Astrocyte (in vitro differentiated cells and primary cell): ENCODE measurements at regions not wholly inside any gene's neighbourhood (a gene's known extent, or its start where the extent isn't known, plus 50 kb on each side); places are given as distances from the start of the nearest gene placed in this dataset.
A peak's percentile ranks its signal among the peaks of the same experiment; 100 is the strongest.

Experiments used
- DNase-seq: peaks from one replicate; pipeline ENCODE4 v3.0.0-alpha.2; 2010; ENCODE audit warnings: low read depth
- FAIRE-seq: peaks from 2 replicates; lab custom pipeline; 2011; peaks lifted over from hg19 to GRCh38; lab: Jason Lieb, UNC
- H2AFZ ChIP-seq: 2 replicates; pipeline ENCODE4 v1.6.0; 2012; ENCODE audit warnings: low read depth, low read length, inconsistent platforms
- H3K27ac ChIP-seq: 2 replicates; pipeline ENCODE4 v1.5.1; 2011; ENCODE audit warnings: low read depth, low read length, inconsistent platforms
- H3K27me3 ChIP-seq: 2 replicates; pipeline ENCODE4 v1.6.0; 2011; ENCODE audit warnings: low read length, inconsistent platforms; ENCODE audit not compliant: insufficient read depth
- H3K36me3 ChIP-seq: 2 replicates; pipeline ENCODE4 v1.5.1; 2011; ENCODE audit warnings: low read length, inconsistent platforms; ENCODE audit not compliant: insufficient read depth
- H3K4me1 ChIP-seq: 2 replicates; pipeline ENCODE4 v1.5.1; 2011; ENCODE audit warnings: low read length, inconsistent platforms; ENCODE audit not compliant: insufficient read depth
- H3K4me2 ChIP-seq: 2 replicates; pipeline ENCODE4 v1.6.0; 2012; ENCODE audit warnings: low read length, inconsistent platforms
- H3K4me3 ChIP-seq: 2 replicates; pipeline ENCODE4 v1.5.1; 2011; ENCODE audit warnings: low read depth, mild to moderate bottlenecking, low read length, inconsistent platforms; ENCODE audit not compliant: insufficient read depth
- H3K79me2 ChIP-seq: 2 replicates; pipeline ENCODE4 v1.6.0; 2012; ENCODE audit warnings: mild to moderate bottlenecking, low read length, inconsistent platforms; ENCODE audit not compliant: insufficient read depth
- H3K9ac ChIP-seq: 2 replicates; pipeline ENCODE4 v1.6.0; 2012; ENCODE audit warnings: mild to moderate bottlenecking, low read length, inconsistent platforms
- H3K9me3 ChIP-seq: 2 replicates; pipeline ENCODE4 v1.5.1; 2012; ENCODE audit warnings: low read depth, mild to moderate bottlenecking, low read length, inconsistent platforms; ENCODE audit not compliant: insufficient read depth
- H4K20me1 ChIP-seq: 2 replicates; pipeline ENCODE4 v1.6.0; 2012; ENCODE audit warnings: low read length, inconsistent platforms; ENCODE audit not compliant: insufficient read depth
- H3K27ac Mint-ChIP-seq: one replicate; pipeline ENCODE4 v1.8.0; 2021; ENCODE audit warnings: mild to moderate bottlenecking, mixed read lengths; ENCODE audit not compliant: unreplicated experiment
- H3K27me3 Mint-ChIP-seq: one replicate; pipeline ENCODE4 v1.8.0; 2021; ENCODE audit warnings: low read depth, mixed read lengths; ENCODE audit not compliant: unreplicated experiment
- H3K36me3 Mint-ChIP-seq: one replicate; pipeline ENCODE4 v1.8.0; 2021; ENCODE audit warnings: low read depth, mixed read lengths; ENCODE audit not compliant: unreplicated experiment
- H3K4me1 Mint-ChIP-seq: one replicate; pipeline ENCODE4 v1.8.0; 2021; ENCODE audit warnings: low read depth, mixed read lengths; ENCODE audit not compliant: unreplicated experiment
- H3K4me3 Mint-ChIP-seq: one replicate; pipeline ENCODE4 v1.8.0; 2021; ENCODE audit warnings: mild to moderate bottlenecking, moderate library complexity, mixed read lengths; ENCODE audit not compliant: unreplicated experiment
- H3K9me3 Mint-ChIP-seq: one replicate; pipeline ENCODE4 v1.8.0; 2021; ENCODE audit warnings: mild to moderate bottlenecking, mixed read lengths; ENCODE audit not compliant: unreplicated experiment
- EZH2 ChIP-seq: IDR thresholded peaks from 2 replicates; pipeline ENCODE4 v1.6.1; 2012; ENCODE audit warnings: mild to moderate bottlenecking, low read length, inconsistent platforms; ENCODE audit not compliant: insufficient read depth
- TF ChIP-seq, protein P1 (sequence below): IDR thresholded peaks from 2 replicates; pipeline ENCODE4 v1.5.1; 2011; ENCODE audit warnings: low read depth, mild to moderate bottlenecking, inconsistent platforms, low read length, moderate library complexity; ENCODE audit not compliant: insufficient read depth

- Mint-ChIP-seq H3K4me1 (no peaks in the 10 kb centered on the region), H3K4me3 (no peak overlapping the region), H3K27ac (no peak overlapping the region), H3K36me3 (no peaks in the 10 kb centered on the region), H3K27me3 (no peaks in the 10 kb centered on the region), H3K9me3 (peaks cover 21% of the 10 kb centered on the region)
- Histone ChIP-seq H3K9me3 (no peaks in the 10 kb centered on the region), H3K4me2 (no peak overlapping the region), H3K4me1 (no peaks in the 10 kb centered on the region), H3K4me3 (no peak overlapping the region), H3K9ac (no peak overlapping the region), H3K36me3 (no peaks in the 10 kb centered on the region), H3K27ac (no peak overlapping the region), H3K79me2 (no peaks in the 10 kb centered on the region), H4K20me1 (no peaks in the 10 kb centered on the region), H2AFZ (no peak overlapping the region), H3K27me3 (no peaks in the 10 kb centered on the region)
- TF ChIP-seq EZH2: no peak
- TF ChIP-seq, protein P1, sequence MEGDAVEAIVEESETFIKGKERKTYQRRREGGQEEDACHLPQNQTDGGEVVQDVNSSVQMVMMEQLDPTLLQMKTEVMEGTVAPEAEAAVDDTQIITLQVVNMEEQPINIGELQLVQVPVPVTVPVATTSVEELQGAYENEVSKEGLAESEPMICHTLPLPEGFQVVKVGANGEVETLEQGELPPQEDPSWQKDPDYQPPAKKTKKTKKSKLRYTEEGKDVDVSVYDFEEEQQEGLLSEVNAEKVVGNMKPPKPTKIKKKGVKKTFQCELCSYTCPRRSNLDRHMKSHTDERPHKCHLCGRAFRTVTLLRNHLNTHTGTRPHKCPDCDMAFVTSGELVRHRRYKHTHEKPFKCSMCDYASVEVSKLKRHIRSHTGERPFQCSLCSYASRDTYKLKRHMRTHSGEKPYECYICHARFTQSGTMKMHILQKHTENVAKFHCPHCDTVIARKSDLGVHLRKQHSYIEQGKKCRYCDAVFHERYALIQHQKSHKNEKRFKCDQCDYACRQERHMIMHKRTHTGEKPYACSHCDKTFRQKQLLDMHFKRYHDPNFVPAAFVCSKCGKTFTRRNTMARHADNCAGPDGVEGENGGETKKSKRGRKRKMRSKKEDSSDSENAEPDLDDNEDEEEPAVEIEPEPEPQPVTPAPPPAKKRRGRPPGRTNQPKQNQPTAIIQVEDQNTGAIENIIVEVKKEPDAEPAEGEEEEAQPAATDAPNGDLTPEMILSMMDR: no peak
- no peak for FAIRE-seq
- DNase-seq: no peak
These were observed 194.3 kb upstream of the GRAMD2B start for GRCh38 chr5:126228934-126229333.

- Mint-ChIP-seq H3K4me1 (no peaks in the 10 kb centered on the region), H3K27ac (no peak overlapping the region), H3K36me3 (no peaks in the 10 kb centered on the region), H3K27me3 (no peaks in the 10 kb centered on the region), H3K9me3 (peaks cover 11% of the 10 kb centered on the region), H3K4me3 (no peak overlapping the region)
- H2AFZ ChIP-seq: no peak overlapping the region
- H3K36me3 ChIP-seq: no peaks in the 10 kb centered on the region
- no peaks in the 10 kb centered on the region for H3K79me2 ChIP-seq
- H3K4me1 ChIP-seq: no peaks in the 10 kb centered on the region
- no peak overlapping the region for H3K4me3 ChIP-seq
- H4K20me1 ChIP-seq: no peaks in the 10 kb centered on the region
- H3K4me2 ChIP-seq: no peak overlapping the region
- FAIRE-seq (no peak), DNase-seq (no peak)
- no peaks in the 10 kb centered on the region for H3K9me3 ChIP-seq
- no peaks in the 10 kb centered on the region for H3K27me3 ChIP-seq
- no peak overlapping the region for H3K9ac ChIP-seq
- no peak for TF ChIP-seq EZH2
- TF ChIP-seq, protein P1: no peak
- H3K27ac ChIP-seq: no peak overlapping the region
These were observed 190.0 kb upstream of the GRAMD2B start for GRCh38 chr5:126233256-126233655.

DNA sequence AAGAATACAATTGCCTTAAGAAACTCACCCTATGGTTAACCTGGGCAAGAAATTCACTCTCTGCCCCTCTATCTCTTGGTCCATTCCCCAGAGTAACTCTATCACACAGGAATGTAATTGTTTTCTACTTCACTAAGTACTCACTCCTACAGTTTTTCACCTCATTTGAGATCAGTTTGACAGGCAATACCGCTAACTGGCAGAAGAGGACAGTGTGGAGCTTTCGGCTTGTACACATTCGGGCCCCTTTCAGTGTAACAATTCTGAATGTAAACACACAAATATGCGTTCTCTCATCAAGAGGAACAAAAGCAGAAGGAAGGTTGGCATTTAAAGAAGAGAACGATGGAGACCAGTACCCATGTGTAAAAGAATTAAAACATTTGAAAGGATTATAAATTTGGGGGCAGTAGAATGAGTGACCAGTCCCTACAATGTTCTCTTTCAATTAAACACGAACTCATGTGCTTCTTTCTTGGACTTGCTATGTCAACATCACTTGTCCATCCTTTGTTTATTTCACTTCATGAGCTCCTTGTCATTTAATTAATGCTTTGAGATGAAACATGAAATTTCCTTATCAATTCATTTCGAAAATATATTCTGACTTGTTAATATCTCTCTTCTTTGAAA lies 188.5 kb upstream of the GRAMD2B start:
- peak; percentile 18 for DNase-seq
- no peak for TF ChIP-seq EZH2
- TF ChIP-seq, protein P1: peak; percentile 65
- FAIRE-seq: no peak
- Mint-ChIP-seq H3K4me3 (no peak overlapping the region), H3K4me1 (no peaks in the 10 kb centered on the region), H3K27me3 (peaks cover 3% of the 10 kb centered on the region), H3K27ac (no peak overlapping the region), H3K9me3 (peaks cover 12% of the 10 kb centered on the region), H3K36me3 (no peaks in the 10 kb centered on the region)
- Histone ChIP-seq H3K36me3 (no peaks in the 10 kb centered on the region), H3K27me3 (no peaks in the 10 kb centered on the region), H3K4me2 (no peak overlapping the region), H3K4me3 (no peak overlapping the region), H2AFZ (no peak overlapping the region), H3K9me3 (no peaks in the 10 kb centered on the region), H3K27ac (no peak overlapping the region), H3K4me1 (no peaks in the 10 kb centered on the region), H3K9ac (no peak overlapping the region), H4K20me1 (no peaks in the 10 kb centered on the region), H3K79me2 (no peaks in the 10 kb centered on the region)
